KOPT-K1 (cell line): ENCODE measurements at regions not wholly inside any gene's neighbourhood (a gene's known extent, or its start where the extent isn't known, plus 50 kb on each side); places are given as distances from the start of the nearest gene placed in this dataset.

Experiments
- H3K27ac ChIP-seq: fragments of 200-600 bp; sonication (generic); 2 replicates; pipeline ENCODE4 v1.5.1; 2016; ENCODE audit warnings: antibody characterized with exemption, mild to moderate bottlenecking, low read depth, low read length; ENCODE audit not compliant: poor library complexity, severe bottlenecking
- H3K36me3 ChIP-seq: fragments of 200-600 bp; sonication (generic); 2 replicates; pipeline ENCODE4 v1.5.1; 2017; ENCODE audit warnings: antibody characterized with exemption, mild to moderate bottlenecking, low read length, moderate library complexity; ENCODE audit not compliant: insufficient read depth
- H3K9me3 ChIP-seq: fragments of 200-600 bp; sonication (generic); 2 replicates; pipeline ENCODE4 v1.5.1; 2017; ENCODE audit warnings: antibody characterized with exemption, low read length, mild to moderate bottlenecking; ENCODE audit not compliant: insufficient read depth, poor library complexity, severe bottlenecking

- Histone ChIP-seq H3K36me3 (peaks cover 79% of the 10 kb centered on the region), H3K9me3 (no peaks in the 10 kb centered on the region), H3K27ac (no peak overlapping the region)
These were observed 123.7 kb downstream of the MIAT start for GRCh38 chr22:26781062-26781461.

GRCh38 chr22:26781596-26781995 is 124.2 kb downstream of the MIAT start:
- Histone ChIP-seq H3K27ac (no peak overlapping the region), H3K36me3 (peaks cover 78% of the 10 kb centered on the region), H3K9me3 (no peaks in the 10 kb centered on the region)

GRCh38 chr22:26783885-26784284 is 126.5 kb downstream of the MIAT start:
- Histone ChIP-seq H3K36me3 (peaks cover 57% of the 10 kb centered on the region), H3K9me3 (no peaks in the 10 kb centered on the region), H3K27ac (no peak overlapping the region)

- Histone ChIP-seq H3K36me3 (peaks cover 48% of the 10 kb centered on the region), H3K9me3 (no peaks in the 10 kb centered on the region), H3K27ac (no peak overlapping the region)
These were observed 127.4 kb downstream of the MIAT start for GRCh38 chr22:26784772-26785171.

- H3K27ac ChIP-seq = no peak overlapping the region
- H3K36me3 ChIP-seq = peaks cover 44% of the 10 kb centered on the region
- H3K9me3 ChIP-seq = no peaks in the 10 kb centered on the region
These were observed 128.5 kb downstream of the MIAT start for GRCh38 chr22:26785932-26786331.

- no peak overlapping the region for H3K27ac ChIP-seq
- H3K9me3 ChIP-seq = no peaks in the 10 kb centered on the region
- peaks cover 44% of the 10 kb centered on the region for H3K36me3 ChIP-seq
These were observed 129.0 kb downstream of the MIAT start for GRCh38 chr22:26786398-26786797.

- Histone ChIP-seq H3K9me3 (no peaks in the 10 kb centered on the region), H3K36me3 (peaks cover 27% of the 10 kb centered on the region), H3K27ac (no peak overlapping the region)
These were observed 132.6 kb downstream of the MIAT start for GRCh38 chr22:26789951-26790350.

GRCh38 chr22:26792522-26792921 is 135.1 kb downstream of the MIAT start:
- Histone ChIP-seq H3K9me3 (no peaks in the 10 kb centered on the region), H3K27ac (no peak overlapping the region), H3K36me3 (peaks cover 20% of the 10 kb centered on the region)

- Histone ChIP-seq H3K9me3 (no peaks in the 10 kb centered on the region), H3K27ac (no peak overlapping the region), H3K36me3 (peaks cover 7% of the 10 kb centered on the region; the same call in 1 of the 2 replicates)
These were observed 139.4 kb downstream of the MIAT start for GRCh38 chr22:26796785-26797184.

GRCh38 chr22:26797910-26798309 is 140.5 kb downstream of the MIAT start:
- Histone ChIP-seq H3K9me3 (no peaks in the 10 kb centered on the region), H3K27ac (no peak overlapping the region), H3K36me3 (peaks cover 3% of the 10 kb centered on the region; the same call in 1 of the 2 replicates)

- Histone ChIP-seq H3K36me3 (no peaks in the 10 kb centered on the region), H3K9me3 (no peaks in the 10 kb centered on the region), H3K27ac (no peak overlapping the region)
These were observed 141.2 kb downstream of the MIAT start for GRCh38 chr22:26798462-26799065.

- Histone ChIP-seq H3K9me3 (no peaks in the 10 kb centered on the region), H3K36me3 (no peaks in the 10 kb centered on the region), H3K27ac (no peak overlapping the region)
These were observed 143.5 kb downstream of the MIAT start for GRCh38 chr22:26800858-26801257.

GRCh38 chr22:26801449-26801848 is 144.1 kb downstream of the MIAT start:
- no peak overlapping the region for H3K27ac ChIP-seq
- no peaks in the 10 kb centered on the region for H3K9me3 ChIP-seq
- H3K36me3 ChIP-seq = no peaks in the 10 kb centered on the region

- H3K9me3 ChIP-seq = no peaks in the 10 kb centered on the region
- no peak overlapping the region for H3K27ac ChIP-seq
- no peaks in the 10 kb centered on the region for H3K36me3 ChIP-seq
These were observed 146.9 kb downstream of the MIAT start for GRCh38 chr22:26804315-26804714.

- H3K27ac ChIP-seq = no peak overlapping the region
- H3K9me3 ChIP-seq = no peaks in the 10 kb centered on the region
- H3K36me3 ChIP-seq = no peaks in the 10 kb centered on the region
These were observed 147.6 kb downstream of the MIAT start for GRCh38 chr22:26804911-26805539.
